ENCODE measurements at regions not wholly inside any gene's neighbourhood (a gene's known extent, or its start where the extent isn't known, plus 50 kb on each side); places are given as distances from the start of the nearest gene placed in this dataset.

- TF ChIP-seq CTCF (IDR thresholded peaks at IDR 0.05) (no peak), POLR2A (IDR thresholded peaks at IDR 0.05) (no peak)
Measured at GRCh38 chr9:126149661-126150060, 177.0 kb upstream of the MVB12B start.
